Uterus (tissue), 3 donors: ENCODE measurements at regions not wholly inside any gene's neighbourhood (a gene's known extent, or its start where the extent isn't known, plus 50 kb on each side); places are given as distances from the start of the nearest gene placed in this dataset.

Source experiments
- DNase-seq, 2 donors: peaks; one replicate each; pipeline ENCODE4 v3.0.0-alpha.2; 2019 to 2020
- H3K27ac ChIP-seq, 2 donors: fragments of 200-600 bp; sonication (generic); 1 replicate in 1 of 2; 2 replicates in 1 of 2; pipeline ENCODE4 v1.5.1; 2016 to 2018
- H3K27me3 ChIP-seq, 2 donors: fragments of 200-600 bp; sonication (generic); one replicate each; pipeline ENCODE4 v1.5.1; 2018 to 2019; ENCODE audit warnings: control low read depth in 1 of 2
- H3K36me3 ChIP-seq, 2 donors: fragments of 200-600 bp; sonication (generic); one replicate each; pipeline ENCODE4 v1.5.1; 2019; ENCODE audit warnings: control low read depth in 1 of 2
- H3K4me1 ChIP-seq, 2 donors: fragments of 200-600 bp; sonication (generic); one replicate each; pipeline ENCODE4 v1.5.1; 2018 to 2019; ENCODE audit warnings: control low read depth in 1 of 2
- H3K4me3 ChIP-seq, 2 donors: fragments of 200-600 bp; sonication (generic); 1 replicate in 1 of 2; 2 replicates in 1 of 2; pipeline ENCODE4 v1.5.1; 2018 to 2019; ENCODE audit warnings: mild to moderate bottlenecking in 1 of 2
- H3K9me3 ChIP-seq, 2 donors: fragments of 200-600 bp; sonication (generic); one replicate each; pipeline ENCODE4 v1.5.1; 2019; ENCODE audit warnings: control low read depth in 1 of 2
- CTCF ChIP-seq, 4 experiments: fragments of 200-600 bp in 2 of 4; fragments of 450-650 bp in 2 of 4; sonication (generic) in 2 of 4; IDR thresholded peaks; one replicate each; pipeline ENCODE4 v1.5.1; 2016 to 2019; ENCODE audit warnings: antibody characterized with exemption in 4 of 4, mild to moderate bottlenecking in 2 of 4, moderate library complexity in 1 of 4
- POLR2A ChIP-seq, 2 donors: fragments of 450-650 bp; IDR thresholded peaks; one replicate each; pipeline ENCODE4 v1.6.1; 2016; ENCODE audit warnings: antibody characterized with exemption in 2 of 2, mild to moderate bottlenecking in 1 of 2, moderate library complexity in 1 of 2
- intact Hi-C: fragments of 100-400 bp; cut with DNase I; formaldehyde crosslinking; loops from one replicate; pipeline ENCODE4 v1.15.1; 2023; ENCODE audit warnings: low total_unique reads
- donor health status: DM: yes; HTN: yes; CAD: no.

- Histone ChIP-seq H3K36me3 (no peaks in the 10 kb centered on the region), H3K27me3 (no peaks in the 10 kb centered on the region), H3K27ac (no peak overlapping the region), H3K4me3 (no peak overlapping the region), H3K9me3 (no peaks in the 10 kb centered on the region), H3K4me1 (no peaks in the 10 kb centered on the region)
- TF ChIP-seq CTCF (IDR thresholded peaks at IDR 0.05) (no peak), POLR2A (IDR thresholded peaks at IDR 0.05) (no peak)
- intact Hi-C loops, result no loop called here
- DNase-seq, result no peak
Measured at GRCh38 chr22:47713941-47714340, 951.5 kb downstream of the TBC1D22A start.

GRCh38 chr22:47710135-47710534 lies 947.7 kb downstream of the TBC1D22A start:
- TF ChIP-seq POLR2A (IDR thresholded peaks at IDR 0.05), result no peak
- no peak for TF ChIP-seq CTCF (IDR thresholded peaks at IDR 0.05)
- H3K4me1 ChIP-seq, result no peaks in the 10 kb centered on the region
- no peaks in the 10 kb centered on the region for H3K36me3 ChIP-seq
- intact Hi-C loops, result no loop called here
- DNase-seq, result no peak
- no peaks in the 10 kb centered on the region for H3K9me3 ChIP-seq
- H3K27ac ChIP-seq, result no peak overlapping the region
- H3K27me3 ChIP-seq, result peaks cover 0 to 4% of the 10 kb centered on the region in 2 donors
- H3K4me3 ChIP-seq, result no peak overlapping the region

- intact Hi-C loops, result no loop called here
- no peak for TF ChIP-seq CTCF (IDR thresholded peaks at IDR 0.05)
- no peak for TF ChIP-seq POLR2A (IDR thresholded peaks at IDR 0.05)
- H3K9me3 ChIP-seq, result no peaks in the 10 kb centered on the region
- no peaks in the 10 kb centered on the region for H3K36me3 ChIP-seq
- H3K4me1 ChIP-seq, result no peaks in the 10 kb centered on the region
- no peak overlapping the region for H3K27ac ChIP-seq
- H3K4me3 ChIP-seq, result no peak overlapping the region
- no peak for DNase-seq
- peaks cover 0 to 4% of the 10 kb centered on the region in 2 donors for H3K27me3 ChIP-seq
Measured at GRCh38 chr22:47705350-47705749, 942.9 kb downstream of the TBC1D22A start.

- no peaks in the 10 kb centered on the region for H3K36me3 ChIP-seq
- no peaks in the 10 kb centered on the region for H3K9me3 ChIP-seq
- no peak overlapping the region for H3K4me3 ChIP-seq
- H3K27me3 ChIP-seq, result no peaks in the 10 kb centered on the region
- no peak for DNase-seq
- intact Hi-C loops, result no loop called here
- no peaks in the 10 kb centered on the region for H3K4me1 ChIP-seq
- TF ChIP-seq CTCF (IDR thresholded peaks at IDR 0.05) (no peak), POLR2A (IDR thresholded peaks at IDR 0.05) (no peak)
- no peak overlapping the region for H3K27ac ChIP-seq
Measured at GRCh38 chr22:47698906-47699305, 936.5 kb downstream of the TBC1D22A start.

GRCh38 chr22:47697861-47698260 lies 935.4 kb downstream of the TBC1D22A start:
- H3K4me3 ChIP-seq, result no peak overlapping the region
- TF ChIP-seq CTCF (IDR thresholded peaks at IDR 0.05), result no peak
- no peaks in the 10 kb centered on the region for H3K36me3 ChIP-seq
- H3K9me3 ChIP-seq, result no peaks in the 10 kb centered on the region
- H3K27me3 ChIP-seq, result no peaks in the 10 kb centered on the region
- intact Hi-C loops, result no loop called here
- DNase-seq, result no peak
- H3K27ac ChIP-seq, result no peak overlapping the region
- H3K4me1 ChIP-seq, result no peaks in the 10 kb centered on the region
